GM23248 (cell line): ENCODE measurements at regions not wholly inside any gene's neighbourhood (a gene's known extent, or its start where the extent isn't known, plus 50 kb on each side); places are given as distances from the start of the nearest gene placed in this dataset.

ENCODE experiments used
- EZH2 ChIP-seq: fragments of 200-600 bp; sonication (generic); IDR thresholded peaks from 2 replicates; pipeline ENCODE4 v1.6.1; 2018; ENCODE audit warnings: antibody characterized with exemption, mild to moderate bottlenecking; ENCODE audit not compliant: insufficient read depth, poor library complexity, severe bottlenecking
- EZH2phosphoT487 ChIP-seq: fragments of 200-600 bp; sonication (generic); IDR thresholded peaks from 2 replicates; pipeline ENCODE4 v1.6.1; 2018; ENCODE audit warnings: antibody characterized with exemption, moderate library complexity, mild to moderate bottlenecking, low read depth; ENCODE audit not compliant: insufficient read depth

GRCh38 chr3:35849963-35850362 lies 210.6 kb downstream of the ARPP21 start:
- TF ChIP-seq EZH2phosphoT487 (no peak), EZH2 (no peak)
